G401.6 (cell line): ENCODE measurements at regions not wholly inside any gene's neighbourhood (a gene's known extent, or its start where the extent isn't known, plus 50 kb on each side); places are given as distances from the start of the nearest gene placed in this dataset.
"Not testable (repeated sequence)": the region's sequence is repeated elsewhere in the genome, so short reads cannot be mapped to it uniquely, and the experiment has no call there.

Experiments
- FAIRE-seq: peaks from 2 replicates; lab custom pipeline; 2012; peaks lifted over from hg19 to GRCh38; lab: Jason Lieb, UNC

DNA sequence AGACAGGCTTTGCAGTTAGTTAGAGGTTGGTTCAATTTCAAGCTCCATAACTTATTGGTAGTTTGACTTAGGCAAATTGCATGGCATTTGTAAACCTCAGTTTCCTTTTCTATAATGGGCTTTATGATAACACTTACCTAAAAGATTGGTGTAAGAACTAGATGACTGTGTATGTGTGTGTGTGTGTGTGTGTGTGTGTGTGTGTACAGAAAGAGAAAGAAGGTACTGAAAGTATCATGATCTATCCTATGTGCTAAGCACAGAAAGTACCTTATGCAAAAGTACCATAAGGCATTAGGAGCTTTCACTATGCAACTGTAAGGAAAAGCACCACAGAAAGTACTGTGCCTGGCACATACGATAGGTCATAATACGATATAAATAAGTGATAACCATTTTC is 304.3 kb upstream of the KITLG start:
- FAIRE-seq = no peak

- no peak for FAIRE-seq
Observed at GRCh38 chr12:88882662-88883061, 302.4 kb upstream of the KITLG start.

DNA sequence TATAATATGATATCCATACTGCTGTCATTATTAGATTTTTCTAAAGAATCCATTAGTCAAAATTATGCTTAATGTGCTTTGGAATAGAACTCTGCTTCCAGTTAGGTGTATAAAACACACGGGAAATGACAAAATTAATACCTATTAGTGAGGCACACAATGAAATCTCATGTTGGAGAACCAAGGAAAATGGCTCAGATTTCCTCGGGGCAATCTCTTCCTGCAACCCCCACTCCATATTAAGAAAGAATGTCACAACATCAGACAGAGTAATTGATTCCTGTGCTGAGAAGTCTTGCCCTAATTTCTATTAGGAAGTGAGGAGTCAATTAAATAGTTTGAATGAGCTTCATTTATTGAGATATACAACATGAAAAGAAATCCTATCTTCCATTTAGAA is 299.8 kb upstream of the KITLG start:
- no peak for FAIRE-seq

DNA sequence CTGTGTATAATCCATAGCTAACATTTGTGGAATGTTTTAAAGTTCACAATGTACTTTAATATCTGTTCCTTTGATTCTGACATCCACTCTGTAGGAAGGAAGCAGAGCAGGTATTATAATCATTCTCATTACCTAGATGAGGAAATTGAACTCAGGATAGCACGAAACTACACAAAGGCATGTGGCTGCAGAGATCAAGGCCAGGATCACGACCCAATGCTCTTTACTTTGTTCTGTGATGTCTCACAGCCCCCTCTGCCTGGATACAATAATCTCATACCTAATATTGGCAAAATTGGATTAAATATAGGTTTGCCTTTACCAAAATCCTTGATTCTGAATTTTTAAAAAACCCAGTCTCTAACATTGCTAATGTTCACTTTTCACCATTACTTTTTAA is 298.0 kb upstream of the KITLG start:
- FAIRE-seq = no peak

GRCh38 chr12:88876857-88877256 is 296.6 kb upstream of the KITLG start:
- no peak for FAIRE-seq

DNA sequence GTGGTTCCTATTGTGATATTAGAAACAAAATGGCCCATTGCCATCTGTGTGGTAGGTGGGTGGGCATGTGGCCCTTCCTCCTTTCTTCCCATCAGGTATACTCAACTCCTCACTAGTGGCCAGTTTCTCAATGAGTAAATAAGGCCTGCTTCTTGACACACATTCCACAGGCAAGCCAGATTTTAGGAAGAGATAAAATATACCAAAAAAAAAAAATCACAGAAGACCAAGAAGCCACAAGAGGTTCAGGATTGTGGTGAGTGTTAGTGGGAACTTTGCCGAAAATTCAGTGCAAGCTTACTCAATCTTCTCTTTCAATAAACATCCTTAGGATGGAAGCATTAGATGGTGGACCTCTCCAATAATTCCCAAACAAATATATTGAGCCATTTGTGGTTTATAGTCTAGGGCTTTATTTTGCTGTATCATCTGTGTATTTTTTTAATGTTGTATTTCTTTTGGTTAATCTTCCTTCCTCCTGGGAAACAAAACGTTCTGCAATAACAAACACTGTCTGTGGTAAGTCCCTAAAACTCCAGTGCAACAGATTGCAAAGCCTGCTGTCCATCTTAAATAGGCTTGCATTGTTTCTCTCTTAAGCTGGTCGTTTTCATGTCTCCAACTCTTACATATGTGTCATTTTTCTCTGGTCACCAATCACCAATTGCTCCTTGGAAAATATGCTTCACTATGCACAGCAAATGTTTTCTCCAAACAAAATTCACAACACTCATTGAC is 289.9 kb upstream of the KITLG start:
- FAIRE-seq = no peak

GRCh38 chr12:88868050-88868449 is 287.8 kb upstream of the KITLG start:
- no peak for FAIRE-seq

- FAIRE-seq = no peak
Observed at GRCh38 chr12:88867510-88867909, 287.2 kb upstream of the KITLG start.

DNA sequence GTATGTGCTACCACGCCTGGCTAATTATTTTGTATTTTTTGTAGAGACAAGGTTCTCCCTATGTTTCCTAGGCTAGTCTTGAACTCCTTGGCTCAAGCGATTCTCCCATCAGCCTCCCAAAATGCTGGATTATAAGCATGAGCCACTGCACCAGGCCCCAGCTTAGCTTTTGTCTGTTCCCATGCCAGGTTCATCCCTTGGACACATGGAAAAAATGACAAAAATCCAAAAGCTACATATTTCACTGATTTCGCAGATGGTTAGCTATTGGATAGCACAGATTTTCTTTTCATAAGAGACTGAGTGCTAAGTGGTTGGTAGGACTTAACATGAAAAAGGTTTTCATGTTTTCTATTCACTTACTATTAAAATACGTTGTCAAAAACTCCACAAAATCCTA is 286.6 kb upstream of the KITLG start:
- no peak for FAIRE-seq

- FAIRE-seq = no peak
Observed at GRCh38 chr12:88865537-88865936, 285.3 kb upstream of the KITLG start.

DNA sequence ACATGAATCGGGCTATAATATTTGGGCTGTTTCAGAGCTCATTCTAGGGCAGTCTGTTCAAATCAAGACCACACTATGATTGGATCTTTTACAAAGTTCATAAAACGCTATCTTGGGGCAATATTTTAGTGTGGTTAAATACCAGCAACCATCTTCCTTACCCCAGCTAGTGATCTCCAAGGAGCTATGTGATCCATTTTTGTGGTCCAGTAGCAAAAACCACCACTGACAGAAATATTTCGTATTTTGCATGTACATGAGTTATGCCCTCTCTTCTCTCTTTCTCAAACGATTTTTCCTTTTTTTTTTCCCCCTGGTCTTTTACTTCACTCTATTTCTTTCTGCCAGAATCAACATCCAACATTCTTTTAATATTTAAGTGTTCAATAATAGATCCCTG is 280.6 kb upstream of the KITLG start:
- no peak for FAIRE-seq

GRCh38 chr12:88856201-88856600 is 275.9 kb upstream of the KITLG start:
- FAIRE-seq = no peak

GRCh38 chr12:88855301-88855700 is 275.0 kb upstream of the KITLG start:
- no peak for FAIRE-seq

GRCh38 chr12:88854260-88854659 is 274.0 kb upstream of the KITLG start:
- no peak for FAIRE-seq

GRCh38 chr12:88847246-88847645 is 267.0 kb upstream of the KITLG start:
- FAIRE-seq = not testable (repeated sequence)

DNA sequence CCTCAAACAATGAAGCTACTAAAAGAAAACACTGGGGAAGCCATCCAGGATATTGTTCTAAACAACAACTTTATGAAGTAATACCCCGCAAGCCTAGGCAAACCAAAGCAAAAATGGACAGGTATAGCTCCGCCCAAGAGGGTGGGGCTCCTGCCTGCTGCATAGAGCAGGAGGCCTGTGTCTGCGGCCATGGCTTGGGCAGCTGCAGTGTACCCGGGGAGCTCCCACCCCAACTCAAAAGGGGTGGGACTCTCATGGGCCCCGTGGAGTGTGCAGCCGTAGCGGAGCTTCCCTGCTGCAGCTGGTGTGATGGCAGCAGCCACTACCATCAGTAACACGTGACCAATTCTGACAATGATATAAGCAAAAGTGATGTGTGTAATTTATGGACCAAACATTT is 264.2 kb upstream of the KITLG start:
- FAIRE-seq = no peak

- no peak for FAIRE-seq
Observed at GRCh38 chr12:88842314-88842713, 262.0 kb upstream of the KITLG start.

DNA sequence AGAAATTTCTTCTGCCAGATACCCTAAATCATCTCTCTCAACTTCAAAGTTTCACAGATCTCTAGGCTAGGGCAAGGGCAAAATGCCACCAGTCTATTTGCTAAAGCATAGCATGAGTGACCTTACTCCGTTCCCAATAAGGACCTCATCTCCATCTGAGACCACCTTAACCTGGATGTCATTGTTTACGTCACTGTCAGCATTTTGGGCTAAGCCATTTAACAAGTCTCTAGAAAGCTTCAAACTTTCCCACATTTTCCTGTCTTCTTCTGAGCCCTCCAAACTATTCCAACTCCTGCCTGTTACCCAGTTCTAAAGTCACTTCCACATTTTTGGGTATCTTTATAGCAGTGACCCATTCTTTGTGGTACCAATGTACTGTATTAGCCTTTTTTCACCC is 259.2 kb upstream of the KITLG start:
- no peak for FAIRE-seq

- no peak for FAIRE-seq
Observed at GRCh38 chr12:88836156-88836555, 255.9 kb upstream of the KITLG start.

DNA sequence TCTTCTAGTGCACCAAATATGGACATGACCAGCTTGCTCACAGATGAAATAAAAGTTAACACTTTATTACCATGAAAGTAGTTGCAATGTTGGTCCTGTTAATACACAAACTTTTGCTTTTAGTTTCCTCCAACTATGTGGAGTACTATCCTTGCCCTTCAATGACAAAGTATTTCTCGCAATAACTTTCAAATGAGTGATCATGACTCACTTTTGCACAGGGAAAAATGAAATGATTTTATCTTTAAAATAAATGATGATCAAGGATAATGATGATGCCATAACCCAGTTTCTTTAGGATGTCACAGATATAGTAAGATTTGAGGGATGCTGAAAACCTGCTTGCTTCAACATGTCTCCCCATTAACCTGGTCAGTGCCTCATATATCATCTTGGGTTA is 254.0 kb upstream of the KITLG start:
- no peak for FAIRE-seq

DNA sequence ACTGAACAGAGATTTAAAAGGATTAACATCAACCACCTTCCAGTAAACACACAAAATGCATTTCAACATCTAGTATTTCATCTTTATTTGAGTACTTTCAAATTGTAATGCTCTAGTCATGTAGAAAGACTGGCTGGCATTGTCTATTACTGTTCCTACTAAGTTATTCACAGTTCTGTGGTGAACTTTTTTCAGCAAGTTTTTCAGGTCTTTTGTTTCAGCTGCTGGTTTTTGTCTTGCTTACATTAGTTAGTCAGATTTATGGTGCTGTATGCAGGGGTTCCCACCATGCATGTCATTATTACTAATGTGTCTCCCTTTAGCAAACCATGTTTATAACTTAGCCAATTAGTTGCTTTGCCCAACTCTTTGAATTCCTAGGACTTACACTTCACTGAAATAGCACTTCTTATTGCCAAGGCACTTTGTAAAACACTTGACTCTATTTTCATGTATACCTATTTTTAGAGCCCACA is 253.4 kb upstream of the KITLG start:
- no peak for FAIRE-seq

GRCh38 chr12:88828537-88828936 is 248.3 kb upstream of the KITLG start:
- FAIRE-seq = not testable (repeated sequence)

DNA sequence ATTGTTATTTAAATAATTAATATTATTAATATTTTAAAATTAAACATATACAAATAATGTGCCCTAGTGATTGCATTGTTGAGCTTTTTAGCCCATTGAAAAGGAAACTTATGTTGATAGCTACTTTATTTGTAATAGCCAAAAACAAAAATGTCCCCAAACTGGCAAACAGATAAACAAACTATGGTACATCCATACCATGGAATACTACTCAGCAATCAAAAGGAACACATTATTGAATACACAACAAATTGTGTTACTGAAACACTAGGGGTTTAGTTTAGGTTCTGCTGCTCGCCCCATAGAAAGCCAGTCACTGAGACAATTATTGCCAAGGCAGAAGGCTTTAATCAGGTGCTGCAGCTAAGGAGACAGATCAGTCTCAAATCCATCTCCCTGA is 239.7 kb upstream of the KITLG start:
- no peak for FAIRE-seq

GRCh38 chr12:88816201-88816600 is 235.9 kb upstream of the KITLG start:
- no peak for FAIRE-seq

- no peak for FAIRE-seq
Observed at GRCh38 chr12:88814779-88815178, 234.5 kb upstream of the KITLG start.
